HCT116 (cell line): ENCODE measurements at regions not wholly inside any gene's neighbourhood (a gene's known extent, or its start where the extent isn't known, plus 50 kb on each side); places are given as distances from the start of the nearest gene placed in this dataset.

ENCODE experiments used
- ATAC-seq: fragments of 200-7000 bp; cut with Tn5 transposase; 2 replicates; pipeline ENCODE4 v1.9.1; 2020; ENCODE audit warnings: mild to moderate bottlenecking, moderate library complexity
- BruUV-seq: library from RNA; stranded (reverse); fragments of 400-500 nt; replicated peaks from 2 replicates; lab custom pipeline; 2021; lab: Mats Ljungman, UMichigan
- CTCF ChIA-PET: fragments of 300-600 bp; sonication (Branson Sonifier 250); formaldehyde crosslinking; loops from one replicate; lab custom pipeline; 2021; ENCODE audit warnings: antibody characterized with exemption; lab: Charles Lee
- POLR2A ChIA-PET: fragments of 300-600, 350-600 bp; sonication (Branson Sonifier 250); formaldehyde crosslinking; loops from one replicate; lab custom pipeline; 2021; ENCODE audit warnings: antibody characterized with exemption; lab: Charles Lee
- RAD21 ChIA-PET, 2 experiments: fragments of 300-600 bp; sonication (Branson Sonifier 250); formaldehyde crosslinking; loops; one replicate each; lab custom pipeline; 2023; ENCODE audit warnings: low total read pairs in 2 of 2; ENCODE audit not compliant: uncharacterized antibody in 2 of 2, unreplicated experiment in 2 of 2, low non-redundant PET in 1 of 2; lab: Charles Lee
- DNase-seq: peaks from one replicate; pipeline ENCODE4 v3.0.0-alpha.2; 2010; ENCODE audit warnings: low read depth, low spot score
- H2AFZ ChIP-seq: fragments of 200-600 bp; shearing (Covaris generic), sonication (generic); 2 replicates; pipeline ENCODE4 v1.6.1; 2017; ENCODE audit warnings: low read depth, mixed run types, mixed read lengths, antibody characterized with exemption, low read length; ENCODE audit not compliant: poor library complexity, severe bottlenecking
- H3K27ac ChIP-seq: 2 replicates; pipeline ENCODE4 v1.5.1; 2012; ENCODE audit warnings: low read depth, low read length
- H3K27me3 ChIP-seq: fragments of 200-600 bp; sonication (generic); 2 replicates; pipeline ENCODE4 v1.6.1; 2016; ENCODE audit warnings: mixed run types, low read length, mixed read lengths; ENCODE audit not compliant: insufficient read depth
- H3K36me3 ChIP-seq, 2 experiments: fragments of 200-500 bp in 1 of 2; fragments of 200-600 bp in 1 of 2; sonication (Bioruptor generic) in 1 of 2; sonication (generic) in 1 of 2; 2 replicates each; pipeline versions ENCODE4 v1.5.1 to v1.6.1; 2014 to 2016; ENCODE audit warnings: low read length in 2 of 2, inconsistent platforms in 1 of 2, mixed read lengths in 1 of 2, mixed run types in 1 of 2; ENCODE audit not compliant: insufficient read depth in 2 of 2, control insufficient read depth in 1 of 2
- H3K4me1 ChIP-seq, 2 experiments: fragments of 200-600 bp in 1 of 2; sonication (generic) in 1 of 2; 2 replicates each; pipeline versions ENCODE4 v1.5.1 to v1.6.1; 2012 to 2017; ENCODE audit warnings: low read length in 2 of 2, inconsistent platforms in 1 of 2, mild to moderate bottlenecking in 1 of 2, mixed read lengths in 1 of 2, mixed run types in 1 of 2, moderate library complexity in 1 of 2; ENCODE audit not compliant: insufficient read depth in 2 of 2, control insufficient read depth in 1 of 2
- H3K4me2 ChIP-seq: fragments of 200-600 bp; sonication (generic); 2 replicates; pipeline ENCODE4 v1.6.1; 2017; ENCODE audit warnings: mixed run types, low read length, mixed read lengths
- H3K4me3 ChIP-seq, 2 experiments: fragments of 200-600 bp in 1 of 2; sonication (generic) in 1 of 2; replicated peaks in 1 of 2; 2 replicates each; pipeline ENCODE4 v1.5.1; 2011 to 2016; ENCODE audit warnings: low read length in 2 of 2, control low read depth in 1 of 2, low read depth in 1 of 2, mild to moderate bottlenecking in 1 of 2, mixed read lengths in 1 of 2, mixed run types in 1 of 2
- H3K79me2 ChIP-seq: fragments of 200-600 bp; sonication (generic); 2 replicates; pipeline ENCODE4 v1.6.1; 2017; ENCODE audit warnings: mild to moderate bottlenecking, mixed run types, low read length, moderate library complexity, mixed read lengths; ENCODE audit not compliant: insufficient read depth
- H3K9ac ChIP-seq: fragments of 200-600 bp; sonication (generic); 2 replicates; pipeline ENCODE4 v1.6.1; 2016; ENCODE audit warnings: low read length, mixed read lengths
- H3K9me2 ChIP-seq: fragments of 200-600 bp; sonication (generic), shearing (Covaris generic); 2 replicates; pipeline ENCODE4 v1.6.1; 2017; ENCODE audit warnings: mixed run types, mild to moderate bottlenecking, moderate library complexity; ENCODE audit not compliant: insufficient read depth
- H3K9me3 ChIP-seq, 2 experiments: fragments of 200-500 bp in 1 of 2; fragments of 200-600 bp in 1 of 2; sonication (Bioruptor generic) in 1 of 2; sonication (generic) in 1 of 2; 2 replicates each; pipeline ENCODE4 v1.6.1; 2014 to 2017; ENCODE audit warnings: low read length in 2 of 2, mixed read lengths in 2 of 2, inconsistent platforms in 1 of 2, low read depth in 1 of 2, mild to moderate bottlenecking in 1 of 2, mixed run types in 1 of 2, moderate library complexity in 1 of 2; ENCODE audit not compliant: control insufficient read depth in 1 of 2, insufficient read depth in 1 of 2
- H4K20me1 ChIP-seq: fragments of 200-600 bp; sonication (generic), shearing (Covaris generic); 2 replicates; pipeline ENCODE4 v1.6.1; 2017; ENCODE audit warnings: mixed run types, mild to moderate bottlenecking, moderate library complexity; ENCODE audit not compliant: insufficient read depth
- ATF3 ChIP-seq: IDR thresholded peaks from 2 replicates; pipeline ENCODE4 v1.6.1; 2012
- CBX3 ChIP-seq: IDR thresholded peaks from 2 replicates; pipeline ENCODE4 v1.6.1; 2012; ENCODE audit warnings: low read depth
- CEBPB ChIP-seq: IDR thresholded peaks from 2 replicates; pipeline ENCODE4 v1.6.1; 2012; ENCODE audit warnings: low read depth
- EGR1 ChIP-seq: IDR thresholded peaks from 2 replicates; pipeline ENCODE4 v1.6.1; 2012; ENCODE audit warnings: low read depth
- ELF1 ChIP-seq: IDR thresholded peaks from 2 replicates; pipeline ENCODE4 v1.6.1; 2012; ENCODE audit warnings: low read depth, borderline replicate concordance
- EZH2phosphoT487 ChIP-seq: fragments of 200-600 bp; IDR thresholded peaks from 2 replicates; pipeline ENCODE4 v1.6.1; 2018; ENCODE audit warnings: antibody characterized with exemption, borderline replicate concordance
- JUND ChIP-seq: IDR thresholded peaks from 2 replicates; pipeline ENCODE4 v1.6.1; 2012
- POLR2A ChIP-seq: IDR thresholded peaks from 2 replicates; pipeline ENCODE4 v1.7.0; 2011; ENCODE audit warnings: borderline replicate concordance; ENCODE audit not compliant: insufficient read depth, insufficient read length; ENCODE audit errors: extremely low read depth
- POLR2AphosphoS5 ChIP-seq: IDR thresholded peaks from 2 replicates; pipeline ENCODE4 v1.6.1; 2011; ENCODE audit warnings: mild to moderate bottlenecking, low read depth, low read length, moderate library complexity
- RAD21 ChIP-seq: IDR thresholded peaks from 2 replicates; pipeline ENCODE4 v1.6.1; 2012; ENCODE audit warnings: low read depth, mild to moderate bottlenecking
- REST ChIP-seq: IDR thresholded peaks from 2 replicates; pipeline ENCODE4 v1.6.1; 2012; ENCODE audit warnings: low read depth
- SIN3A ChIP-seq: IDR thresholded peaks from 2 replicates; pipeline ENCODE4 v1.6.1; 2012; ENCODE audit warnings: low read depth
- SP1 ChIP-seq: IDR thresholded peaks from 2 replicates; pipeline ENCODE4 v1.6.1; 2012; ENCODE audit warnings: low read depth
- TCF7L2 ChIP-seq: IDR thresholded peaks from 2 replicates; pipeline ENCODE4 v1.7.0; 2011; ENCODE audit warnings: borderline replicate concordance, inconsistent platforms; ENCODE audit not compliant: insufficient read depth, insufficient read length; ENCODE audit errors: extremely low read depth
- ZBTB33 ChIP-seq: IDR thresholded peaks from 2 replicates; pipeline ENCODE4 v1.6.1; 2011; ENCODE audit warnings: mild to moderate bottlenecking, low read length, moderate library complexity; ENCODE audit not compliant: insufficient replicate concordance; ENCODE audit errors: extremely low read depth
- ZFX ChIP-seq: fragments of 450-650 bp; IDR thresholded peaks from 2 replicates; pipeline ENCODE4 v1.6.1; 2017
- ZNF274 ChIP-seq: fragments of 200-500 bp; sonication (Bioruptor generic); IDR thresholded peaks from 2 replicates; pipeline ENCODE4 v1.6.1; 2014; ENCODE audit warnings: mild to moderate bottlenecking, low read depth, low read length, inconsistent platforms
- intact Hi-C: fragments of 100-400 bp; cut with micrococcal nuclease; formaldehyde crosslinking; loops from 2 replicates; pipeline ENCODE4 v1.10.0; 2022

GRCh38 chr14:97155320-97155719 is 358.1 kb downstream of the VRK1 start:
- ChIA-PET CTCF (no interaction called here), POLR2A (no interaction called here), RAD21 (no interaction called here)
- Histone ChIP-seq H3K9me2 (no peaks in the 10 kb centered on the region), H4K20me1 (no peaks in the 10 kb centered on the region), H3K9me3 (peaks cover 0 to 13% of the 10 kb centered on the region in 2 experiments; a peak in 2 of 4 replicates), H3K27ac (no peak overlapping the region), H3K36me3 (no peaks in the 10 kb centered on the region), H3K4me2 (no peak overlapping the region), H3K79me2 (no peaks in the 10 kb centered on the region), H3K9ac (no peak overlapping the region)
- no TSS peak for BruUV-seq
- intact Hi-C loops = no loop called here
- no peak for DNase-seq
- ATAC-seq = no peak
- TF ChIP-seq CEBPB (no peak), ZFX (no peak), ZBTB33 (no peak), SIN3A (no peak), CBX3 (no peak)
- TF ChIP-seq, all 23 proteins: peak for 0
- Histone ChIP-seq H3K4me1 (peaks cover 0 to 5% of the 10 kb centered on the region in 2 experiments; a peak in 1 of 4 replicates), H3K4me3 (no peak overlapping the region), H3K27me3 (no peaks in the 10 kb centered on the region), H2AFZ (no peak overlapping the region)

GRCh38 chr14:97155814-97156213 is 358.6 kb downstream of the VRK1 start:
- DNase-seq (no peak), ATAC-seq (no peak)
- Histone ChIP-seq H3K9me2 (no peaks in the 10 kb centered on the region), H3K27me3 (no peaks in the 10 kb centered on the region), H3K27ac (no peak overlapping the region), H3K4me1 (peaks cover 0 to 5% of the 10 kb centered on the region in 2 experiments; a peak in 1 of 4 replicates), H2AFZ (no peak overlapping the region), H3K9me3 (peaks cover 0 to 13% of the 10 kb centered on the region in 2 experiments; a peak in 2 of 4 replicates), H4K20me1 (no peaks in the 10 kb centered on the region), H3K9ac (no peak overlapping the region), H3K4me2 (no peak overlapping the region), H3K36me3 (no peaks in the 10 kb centered on the region), H3K79me2 (no peaks in the 10 kb centered on the region), H3K4me3 (no peak overlapping the region)
- no TSS peak for BruUV-seq
- RAD21 ChIA-PET = no interaction called here
- intact Hi-C loops = no loop called here
- POLR2A ChIA-PET = no interaction called here
- CTCF ChIA-PET = no interaction called here
- TF ChIP-seq ZNF274 (no peak), ELF1 (no peak), CEBPB (no peak), TCF7L2 (no peak), POLR2A (no peak), EGR1 (no peak), RAD21 (no peak), SIN3A (no peak), ZFX (no peak), REST (no peak), ATF3 (no peak), EZH2phosphoT487 (no peak), POLR2AphosphoS5 (no peak), CBX3 (no peak), JUND (no peak), SP1 (no peak)
